GM21526 (cell line): ENCODE measurements at regions not wholly inside any gene's neighbourhood (a gene's known extent, or its start where the extent isn't known, plus 50 kb on each side); places are given as distances from the start of the nearest gene placed in this dataset.
"Not testable (repeated sequence)": the region's sequence is repeated elsewhere in the genome, so short reads cannot be mapped to it uniquely, and the experiment has no call there.

Experiments
- ATAC-seq: cut with Tn5 transposase; IDR thresholded peaks from one replicate; pipeline ENCODE4 v1.9.1; 2021; ENCODE audit warnings: moderate library complexity; ENCODE audit not compliant: unreplicated experiment, low FRiP score

GRCh38 chr3:86382556-86382955, 608.4 kb downstream of the VGLL3 start:
- ATAC-seq: no peak

- no peak for ATAC-seq
Measured at GRCh38 chr3:86381247-86381646, 609.7 kb downstream of the VGLL3 start.

GRCh38 chr3:86379280-86379679, 611.7 kb downstream of the VGLL3 start:
- no peak for ATAC-seq

GRCh38 chr3:86378829-86379228, 612.1 kb downstream of the VGLL3 start:
- ATAC-seq: no peak

- ATAC-seq: not testable (repeated sequence)
Measured at GRCh38 chr3:86335566-86335965, 655.4 kb downstream of the VGLL3 start.

GRCh38 chr3:86333636-86334035, 657.3 kb downstream of the VGLL3 start:
- ATAC-seq: no peak

- no peak for ATAC-seq
Measured at GRCh38 chr3:86303935-86304334, 687.0 kb downstream of the VGLL3 start.

- no peak for ATAC-seq
Measured at GRCh38 chr3:86282106-86282787, 708.7 kb downstream of the VGLL3 start.

GRCh38 chr3:86269364-86270155, 721.4 kb downstream of the VGLL3 start:
- ATAC-seq: no peak

- no peak for ATAC-seq
Measured at GRCh38 chr3:86257955-86258641, 732.9 kb downstream of the VGLL3 start.

GRCh38 chr3:86254480-86254879, 736.5 kb downstream of the VGLL3 start:
- no peak for ATAC-seq

- no peak for ATAC-seq
Measured at GRCh38 chr3:86251781-86252180, 739.2 kb downstream of the VGLL3 start.

GRCh38 chr3:86249833-86250232, 741.1 kb downstream of the VGLL3 start:
- no peak for ATAC-seq

- ATAC-seq: no peak
Measured at GRCh38 chr3:86245360-86245759, 745.6 kb downstream of the VGLL3 start.

GRCh38 chr3:86244905-86245304, 746.0 kb downstream of the VGLL3 start:
- no peak for ATAC-seq

GRCh38 chr3:86239946-86240345, 751.0 kb downstream of the VGLL3 start:
- ATAC-seq: no peak

GRCh38 chr3:86234506-86235254, 756.3 kb downstream of the VGLL3 start:
- no peak for ATAC-seq

- ATAC-seq: no peak
Measured at GRCh38 chr3:86230762-86231161, 760.2 kb downstream of the VGLL3 start.

- no peak for ATAC-seq
Measured at GRCh38 chr3:86229775-86230094, 761.2 kb downstream of the VGLL3 start.

- no peak for ATAC-seq
Measured at GRCh38 chr3:86229086-86229774, 761.7 kb downstream of the VGLL3 start.
